HepG2 (cell line): ENCODE measurements at regions not wholly inside any gene's neighbourhood (a gene's known extent, or its start where the extent isn't known, plus 50 kb on each side); places are given as distances from the start of the nearest gene placed in this dataset.

Source experiments
- ATAC-seq: fragments of 200-7000 bp; cut with Tn5 transposase; 3 replicates; pipeline ENCODE4 v1.9.1; 2020; ENCODE audit warnings: mild to moderate bottlenecking, moderate library complexity
- BruUV-seq: library from RNA; stranded (reverse); fragments of 400-500 nt; replicated peaks from 2 replicates; lab custom pipeline; 2021; lab: Mats Ljungman, UMichigan
- CTCF ChIA-PET: fragments of 300-600 bp; formaldehyde crosslinking; extraction: SDS; loops from one replicate; lab custom pipeline; 2021; ENCODE audit warnings: low total read pairs, inconsistent platforms, low intra/inter-chr PET ratio; lab: Yijun Ruan, JAX
- POLR2A ChIA-PET: fragments of 350-600 bp; sonication (Branson Sonifier 250); formaldehyde crosslinking; loops from one replicate; lab custom pipeline; 2020; ENCODE audit warnings: antibody characterized with exemption, inconsistent platforms; lab: Yijun Ruan, JAX
- DNase-seq: peaks from one replicate; pipeline ENCODE4 v3.0.0-alpha.2; 2015; ENCODE audit warnings: low spot score
- FAIRE-seq: peaks from 3 replicates; lab custom pipeline; 2011; peaks lifted over from hg19 to GRCh38; lab: Jason Lieb, UNC
- H2AFZ ChIP-seq: one replicate; pipeline ENCODE4 v1.6.1; 2011; ENCODE audit warnings: low read length, inconsistent platforms
- H3K27ac ChIP-seq: fragments of 300-600 bp; 3 replicates; pipeline ENCODE4 v1.8.0; 2011; ENCODE audit warnings: mixed run types, mild to moderate bottlenecking, mixed read lengths, low read length, inconsistent platforms; ENCODE audit not compliant: insufficient read depth; ENCODE audit errors: extremely low read length
- H3K27me3 ChIP-seq, 2 experiments: fragments of 200-600 bp in 1 of 2; 2 replicates in 1 of 2; 3 replicates in 1 of 2; pipeline versions ENCODE4 v1.6.0 to v1.8.0; 2011; ENCODE audit warnings: low read length in 2 of 2, mild to moderate bottlenecking in 2 of 2, moderate library complexity in 2 of 2, inconsistent platforms in 1 of 2; ENCODE audit not compliant: insufficient read depth in 2 of 2, control insufficient read depth in 1 of 2
- H3K36me3 ChIP-seq, 2 experiments: fragments of 200-600 bp in 1 of 2; replicated peaks in 1 of 2; 2 replicates in 1 of 2; 3 replicates in 1 of 2; pipeline versions ENCODE4 v1.5.1 to v1.8.0; 2011; ENCODE audit warnings: low read length in 2 of 2, inconsistent platforms in 1 of 2; ENCODE audit not compliant: insufficient read depth in 2 of 2, control insufficient read depth in 1 of 2
- H3K4me1 ChIP-seq: 2 replicates; pipeline ENCODE4 v1.5.1; 2012; ENCODE audit warnings: low read length, inconsistent platforms; ENCODE audit not compliant: insufficient read depth
- H3K4me2 ChIP-seq: 2 replicates; pipeline ENCODE4 v1.6.0; 2011; ENCODE audit warnings: low read depth, low read length, inconsistent platforms
- H3K4me3 ChIP-seq, 3 experiments: fragments of 200-600 bp in 1 of 3; sonication (generic), shearing (Covaris generic) in 1 of 3; replicated peaks in 1 of 3; 2 replicates each; pipeline ENCODE4 v1.5.1; 2011 to 2016; ENCODE audit warnings: low read length in 3 of 3, inconsistent platforms in 2 of 3, low read depth in 2 of 3, mild to moderate bottlenecking in 2 of 3, control low read depth in 1 of 3, mixed read lengths in 1 of 3; ENCODE audit not compliant: insufficient read depth in 1 of 3
- H3K79me2 ChIP-seq: one replicate; pipeline ENCODE4 v1.6.1; 2011; ENCODE audit warnings: low read length, inconsistent platforms; ENCODE audit not compliant: insufficient read depth
- H3K9ac ChIP-seq: 2 replicates; pipeline ENCODE4 v1.6.0; 2011; ENCODE audit warnings: mild to moderate bottlenecking, low read depth, low read length, inconsistent platforms; ENCODE audit not compliant: insufficient read depth
- H3K9me3 ChIP-seq: 2 replicates; pipeline ENCODE4 v1.5.1; 2012; ENCODE audit warnings: mild to moderate bottlenecking, low read length
- H4K20me1 ChIP-seq: 2 replicates; pipeline ENCODE4 v1.6.0; 2011; ENCODE audit warnings: inconsistent platforms, mild to moderate bottlenecking, low read length, moderate library complexity; ENCODE audit not compliant: insufficient read depth
- ATF7 ChIP-seq, 2 experiments: fragments of 450-650 bp in 1 of 2; sonication (generic) in 1 of 2; formaldehyde crosslinking in 1 of 2; IDR thresholded peaks; 2 replicates each; pipeline versions ENCODE4 v1.4.0 to v1.6.1; 2016 to 2020; ENCODE audit warnings: antibody characterized with exemption in 1 of 2, mild to moderate bottlenecking in 1 of 2, missing genetic modification reagents in 1 of 2
- CREM ChIP-seq, 2 experiments: sonication (generic) in 1 of 2; formaldehyde crosslinking in 1 of 2; IDR thresholded peaks; 2 replicates each; pipeline versions ENCODE4 v1.4.0 to v1.6.1; 2016 to 2020; ENCODE audit warnings: antibody characterized with exemption in 1 of 2, mild to moderate bottlenecking in 1 of 2, missing genetic modification reagents in 1 of 2
- ESRRA ChIP-seq: sonication (generic); formaldehyde crosslinking; IDR thresholded peaks from 2 replicates; pipeline ENCODE4 v1.5.1; 2020; ENCODE audit warnings: mild to moderate bottlenecking, low read depth, missing genetic modification reagents
- FOXK2 ChIP-seq: fragments of 450-650 bp; IDR thresholded peaks from 2 replicates; pipeline ENCODE4 v1.6.1; 2016
- PRDM15 ChIP-seq: sonication (generic); formaldehyde crosslinking; IDR thresholded peaks from 2 replicates; pipeline ENCODE4 v1.4.0; 2020; ENCODE audit warnings: missing genetic modification reagents
- TIGD3 ChIP-seq: sonication (generic); formaldehyde crosslinking; IDR thresholded peaks from 2 replicates; pipeline ENCODE4 v1.5.1; 2020; ENCODE audit warnings: mild to moderate bottlenecking, missing genetic modification reagents, borderline replicate concordance
- UBTF ChIP-seq: sonication (generic); formaldehyde crosslinking; IDR thresholded peaks from 2 replicates; pipeline ENCODE4 v1.4.0; 2020; ENCODE audit warnings: mild to moderate bottlenecking, missing genetic modification reagents
- ZBTB14 ChIP-seq: sonication (generic); formaldehyde crosslinking; IDR thresholded peaks from 2 replicates; pipeline ENCODE4 v1.4.0; 2020; ENCODE audit warnings: missing genetic modification reagents
- ZNF276 ChIP-seq: sonication (generic); formaldehyde crosslinking; IDR thresholded peaks from 2 replicates; pipeline ENCODE4 v1.4.0; 2020; ENCODE audit warnings: mild to moderate bottlenecking, low read depth, missing genetic modification reagents
- ZNF629 ChIP-seq: sonication (generic); formaldehyde crosslinking; conservative IDR thresholded peaks from 2 replicates; pipeline ENCODE4 v1.5.0; 2020; ENCODE audit warnings: missing genetic modification reagents
- ZNF740 ChIP-seq: sonication (generic); formaldehyde crosslinking; IDR thresholded peaks from 2 replicates; pipeline ENCODE4 v1.4.0; 2020; ENCODE audit warnings: missing genetic modification reagents
- ZNF768 ChIP-seq: sonication (generic); formaldehyde crosslinking; IDR thresholded peaks from 2 replicates; pipeline ENCODE4 v1.4.0; 2020; ENCODE audit warnings: missing genetic modification reagents
- WGBS: methylation state at CpG from one replicate; pipeline ENCODE4 v1.1.6; 2017; ENCODE audit warnings: low lambda C conversion rate; 5-methylcytosine and 5-hydroxymethylcytosine counted together
- in situ Hi-C: cut with HindIII; loops from 2 replicates; pipeline ENCODE4 v1.10.0; 2017; ENCODE audit warnings: low pct_unique_long_range_greater_than_20kb; ENCODE audit not compliant: extremely low pct_ligation_motif_present
- intact Hi-C: fragments of 100-400 bp; cut with micrococcal nuclease; formaldehyde crosslinking; loops from one replicate; pipeline ENCODE4 v1.10.0; 2022; ENCODE audit not compliant: unreplicated experiment

- DNase-seq (no peak), FAIRE-seq (no peak), ATAC-seq (no peak)
- Histone ChIP-seq H3K4me2 (no peak overlapping the region), H3K79me2 (no peaks in the 10 kb centered on the region), H3K27me3 (no peaks in the 10 kb centered on the region), H2AFZ (no peak overlapping the region), H3K27ac (no peak overlapping the region), H4K20me1 (no peaks in the 10 kb centered on the region), H3K4me3 (no peak overlapping the region), H3K9me3 (peaks cover 15% of the 10 kb centered on the region; the same call in 1 of the 2 replicates), H3K36me3 (no peaks in the 10 kb centered on the region), H3K9ac (no peak overlapping the region), H3K4me1 (no peaks in the 10 kb centered on the region)
- ChIA-PET POLR2A (no interaction called here), CTCF (no interaction called here)
- in situ Hi-C loops (no loop called here), intact Hi-C loops (no loop called here)
- 4% methylated on average over 1 of the region's 1 CpG for WGBS
- no TSS peak for BruUV-seq
- no peak for TF ChIP-seq ZNF629 (CRISPR knock-in tag)
- TF ChIP-seq ATF7 (IDR thresholded peaks at IDR 0.05): no peak
- TF ChIP-seq ATF7 (CRISPR knock-in tag; IDR thresholded peaks at IDR 0.05): no peak
- TF ChIP-seq ZNF276 (CRISPR knock-in tag): no peak
- no peak for TF ChIP-seq PRDM15 (CRISPR knock-in tag)
- TF ChIP-seq CREM (IDR thresholded peaks at IDR 0.05): no peak
- TF ChIP-seq CREM (CRISPR knock-in tag; IDR thresholded peaks at IDR 0.05): no peak
- TF ChIP-seq ZBTB14: no peak
- TF ChIP-seq ZNF740: no peak
- no peak for TF ChIP-seq UBTF (CRISPR knock-in tag)
- no peak for TF ChIP-seq TIGD3
- no peak for TF ChIP-seq ZNF768 (CRISPR knock-in tag)
- TF ChIP-seq FOXK2: no peak
- no peak for TF ChIP-seq ESRRA
Observed at GRCh38 chr13:38570706-38571105, 116.2 kb upstream of the FREM2 start.
